ENCODE measurements at regions not wholly inside any gene's neighbourhood (a gene's known extent, or its start where the extent isn't known, plus 50 kb on each side); places are given as distances from the start of the nearest gene placed in this dataset.

GRCh38 chr11:91778758-91779157, 445.9 kb upstream of the FAT3 start:
- no peak overlapping the region for H3K4me2 ChIP-seq
- no peaks in the 10 kb centered on the region for H3K9me3 ChIP-seq (ENCODE audit: low read depth)
- no peak overlapping the region for H3K4me3 ChIP-seq
- no peaks in the 10 kb centered on the region for H3K27me3 ChIP-seq
- DNase-seq (ENCODE audit: low spot score), result no peak
- 75% methylated on average over 2 of the region's 2 CpGs for WGBS (ENCODE audit: low lambda C conversion rate, missing lambda C conversion rate)
- H2AFZ ChIP-seq, result no peak overlapping the region
- no peaks in the 10 kb centered on the region for H4K20me1 ChIP-seq (ENCODE audit: insufficient read depth, poor library complexity, severe bottlenecking)
- no peaks in the 10 kb centered on the region for H3K4me1 ChIP-seq (ENCODE audit: insufficient read depth)
- TF ChIP-seq CTCF (IDR thresholded peaks at IDR 0.05; ENCODE audit: poor library complexity) (no peak), EZH2 (IDR thresholded peaks at IDR 0.05; ENCODE audit: borderline replicate concordance) (no peak), EZH2phosphoT487 (IDR thresholded peaks at IDR 0.05; ENCODE audit: low read depth, severe bottlenecking, unreplicated experiment) (no peak)
- no peak overlapping the region for H3K27ac ChIP-seq
- no peaks in the 10 kb centered on the region for H3K36me3 ChIP-seq (replicated peaks; ENCODE audit: insufficient read depth, low read depth)
- no peaks in the 10 kb centered on the region for H3K9me2 ChIP-seq (replicated peaks; ENCODE audit: insufficient read depth)
- no peaks in the 10 kb centered on the region for H3K79me2 ChIP-seq

- Histone ChIP-seq H3K36me3 (replicated peaks; ENCODE audit: insufficient read depth, low read depth) (no peaks in the 10 kb centered on the region), H3K27me3 (no peaks in the 10 kb centered on the region), H3K27ac (no peak overlapping the region), H2AFZ (no peak overlapping the region), H3K4me1 (ENCODE audit: insufficient read depth) (no peaks in the 10 kb centered on the region), H3K4me3 (no peak overlapping the region), H4K20me1 (ENCODE audit: insufficient read depth, poor library complexity, severe bottlenecking) (no peaks in the 10 kb centered on the region), H3K9me3 (ENCODE audit: low read depth) (no peaks in the 10 kb centered on the region), H3K9me2 (replicated peaks; ENCODE audit: insufficient read depth) (no peaks in the 10 kb centered on the region), H3K4me2 (no peak overlapping the region), H3K79me2 (no peaks in the 10 kb centered on the region)
- DNase-seq (ENCODE audit: low spot score), result no peak
- 67% methylated on average over 2 of the region's 2 CpGs for WGBS (ENCODE audit: low lambda C conversion rate, missing lambda C conversion rate)
- no peak for TF ChIP-seq EZH2phosphoT487 (IDR thresholded peaks at IDR 0.05; ENCODE audit: low read depth, severe bottlenecking, unreplicated experiment)
- TF ChIP-seq EZH2 (IDR thresholded peaks at IDR 0.05; ENCODE audit: borderline replicate concordance), result no peak
- no peak for TF ChIP-seq CTCF (IDR thresholded peaks at IDR 0.05; ENCODE audit: poor library complexity)
These were observed 448.0 kb upstream of the FAT3 start for GRCh38 chr11:91776655-91777054.

GRCh38 chr11:91773090-91773489, 451.5 kb upstream of the FAT3 start:
- DNase-seq (ENCODE audit: low spot score), result no peak
- H3K4me1 ChIP-seq (ENCODE audit: insufficient read depth), result no peaks in the 10 kb centered on the region
- no peaks in the 10 kb centered on the region for H3K36me3 ChIP-seq (replicated peaks; ENCODE audit: insufficient read depth, low read depth)
- no peaks in the 10 kb centered on the region for H4K20me1 ChIP-seq (ENCODE audit: insufficient read depth, poor library complexity, severe bottlenecking)
- no peak overlapping the region for H3K4me3 ChIP-seq
- H3K27ac ChIP-seq, result no peak overlapping the region
- H3K9me3 ChIP-seq (ENCODE audit: low read depth), result no peaks in the 10 kb centered on the region
- no peaks in the 10 kb centered on the region for H3K27me3 ChIP-seq
- no peak overlapping the region for H2AFZ ChIP-seq
- TF ChIP-seq EZH2phosphoT487 (IDR thresholded peaks at IDR 0.05; ENCODE audit: low read depth, severe bottlenecking, unreplicated experiment), result no peak
- no peak for TF ChIP-seq CTCF (IDR thresholded peaks at IDR 0.05; ENCODE audit: poor library complexity)
- no peak for TF ChIP-seq EZH2 (IDR thresholded peaks at IDR 0.05; ENCODE audit: borderline replicate concordance)
- H3K9me2 ChIP-seq (replicated peaks; ENCODE audit: insufficient read depth), result no peaks in the 10 kb centered on the region
- 73% methylated on average over 2 of the region's 2 CpGs for WGBS (ENCODE audit: low lambda C conversion rate, missing lambda C conversion rate)
- H3K4me2 ChIP-seq, result no peak overlapping the region
- no peaks in the 10 kb centered on the region for H3K79me2 ChIP-seq

- 76% methylated on average over 1 of the region's 1 CpG for WGBS (ENCODE audit: low lambda C conversion rate, missing lambda C conversion rate)
- no peak for DNase-seq (ENCODE audit: low spot score)
- Histone ChIP-seq H3K27ac (no peak overlapping the region), H4K20me1 (ENCODE audit: insufficient read depth, poor library complexity, severe bottlenecking) (no peaks in the 10 kb centered on the region), H3K9me2 (replicated peaks; ENCODE audit: insufficient read depth) (no peaks in the 10 kb centered on the region), H3K4me2 (no peak overlapping the region), H3K36me3 (replicated peaks; ENCODE audit: insufficient read depth, low read depth) (no peaks in the 10 kb centered on the region), H3K79me2 (no peaks in the 10 kb centered on the region), H3K4me3 (no peak overlapping the region), H3K4me1 (ENCODE audit: insufficient read depth) (no peaks in the 10 kb centered on the region), H3K9me3 (ENCODE audit: low read depth) (no peaks in the 10 kb centered on the region), H3K27me3 (no peaks in the 10 kb centered on the region), H2AFZ (no peak overlapping the region)
- no peak for TF ChIP-seq EZH2 (IDR thresholded peaks at IDR 0.05; ENCODE audit: borderline replicate concordance)
- no peak for TF ChIP-seq CTCF (IDR thresholded peaks at IDR 0.05; ENCODE audit: poor library complexity)
- no peak for TF ChIP-seq EZH2phosphoT487 (IDR thresholded peaks at IDR 0.05; ENCODE audit: low read depth, severe bottlenecking, unreplicated experiment)
These were observed 452.7 kb upstream of the FAT3 start for GRCh38 chr11:91771961-91772360.

Data from hepatocyte (in vitro differentiated cells).